H7 (cell line): ENCODE measurements at regions not wholly inside any gene's neighbourhood (a gene's known extent, or its start where the extent isn't known, plus 50 kb on each side); places are given as distances from the start of the nearest gene placed in this dataset.
"Not testable (repeated sequence)": the region's sequence is repeated elsewhere in the genome, so short reads cannot be mapped to it uniquely, and the experiment has no call there.

ENCODE experiments used
- DNase-seq: peaks from one replicate; pipeline ENCODE4 v3.0.0; 2012
- H3K27me3 ChIP-seq: 2 replicates; pipeline ENCODE4 v1.6.0; 2011; ENCODE audit warnings: mild to moderate bottlenecking, low read length; ENCODE audit not compliant: control insufficient read depth, insufficient read depth
- H3K36me3 ChIP-seq: replicated peaks from 2 replicates; pipeline ENCODE4 v1.5.1; 2011; ENCODE audit warnings: low read length; ENCODE audit not compliant: control insufficient read depth, insufficient read depth
- H3K4me3 ChIP-seq: 2 replicates; pipeline ENCODE4 v1.5.1; 2011; ENCODE audit warnings: low read depth, mild to moderate bottlenecking, control low read depth, low read length, moderate library complexity; ENCODE audit not compliant: insufficient read depth

- no peaks in the 10 kb centered on the region for H3K27me3 ChIP-seq
- no peaks in the 10 kb centered on the region for H3K36me3 ChIP-seq
- no peak for DNase-seq
- no peak overlapping the region for H3K4me3 ChIP-seq
These were observed 616.8 kb downstream of the RWDD3 start for GRCh38 chr1:95850763-95851162.

DNA sequence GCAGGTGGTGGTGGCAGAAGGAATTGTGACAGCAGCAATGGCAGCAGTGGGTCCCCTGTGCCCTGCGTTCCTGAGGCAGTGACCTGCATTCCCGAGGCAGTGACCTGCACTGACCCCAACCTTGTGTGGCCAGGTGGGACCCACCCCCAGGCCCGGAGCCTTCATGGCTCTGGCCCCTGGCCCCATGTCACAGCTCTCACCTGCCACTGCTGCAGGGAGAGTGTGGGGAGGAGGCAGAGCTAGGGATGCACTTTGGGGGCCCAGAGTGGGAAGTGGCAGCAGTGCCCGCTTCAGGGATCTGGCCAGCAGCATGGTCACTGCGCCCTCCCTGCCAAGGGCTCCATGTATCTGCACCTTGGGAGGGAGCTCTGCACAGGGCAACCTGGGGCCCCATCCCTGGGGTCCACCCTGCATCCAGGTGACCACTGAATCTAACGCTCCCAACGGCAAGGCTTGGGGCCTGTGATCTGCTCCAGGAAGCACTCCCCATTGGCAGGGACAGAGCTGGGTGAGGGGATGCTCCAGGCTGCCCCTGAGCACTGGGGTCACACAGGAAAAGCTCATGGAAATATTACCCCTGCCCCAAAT lies 618.6 kb downstream of the RWDD3 start:
- no peaks in the 10 kb centered on the region for H3K36me3 ChIP-seq
- no peak for DNase-seq
- H3K27me3 ChIP-seq = no peaks in the 10 kb centered on the region
- H3K4me3 ChIP-seq = no peak overlapping the region

- no peaks in the 10 kb centered on the region for H3K27me3 ChIP-seq
- H3K4me3 ChIP-seq = no peak overlapping the region
- H3K36me3 ChIP-seq = no peaks in the 10 kb centered on the region
- no peak for DNase-seq
These were observed 620.4 kb downstream of the RWDD3 start for GRCh38 chr1:95854457-95854856.

- no peaks in the 10 kb centered on the region for H3K27me3 ChIP-seq
- H3K4me3 ChIP-seq = no peak overlapping the region
- no peaks in the 10 kb centered on the region for H3K36me3 ChIP-seq
- no peak for DNase-seq
These were observed 629.1 kb downstream of the RWDD3 start for GRCh38 chr1:95863086-95863485.

DNA sequence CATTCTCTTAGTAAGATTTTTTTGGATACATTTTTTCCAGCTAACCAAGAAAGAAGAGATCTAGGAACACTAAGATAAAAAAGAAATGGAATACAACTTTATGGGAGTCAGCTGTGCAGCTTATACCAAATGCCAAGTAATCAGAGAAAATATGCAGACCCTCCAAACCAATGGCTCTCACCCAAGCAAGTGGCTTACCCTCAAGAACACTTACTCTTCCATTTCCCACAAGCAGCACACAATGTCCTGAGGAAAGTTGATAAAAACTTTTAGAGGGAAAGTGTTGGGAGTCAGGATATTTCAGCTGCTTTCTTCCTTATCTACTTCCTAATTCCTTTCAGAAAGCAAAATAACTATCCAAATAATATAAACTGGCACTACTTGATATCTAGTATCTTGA lies 631.8 kb downstream of the RWDD3 start:
- Histone ChIP-seq H3K36me3 (no peaks in the 10 kb centered on the region), H3K27me3 (no peaks in the 10 kb centered on the region), H3K4me3 (no peak overlapping the region)
- no peak for DNase-seq

- no peak for DNase-seq
- Histone ChIP-seq H3K4me3 (no peak overlapping the region), H3K27me3 (no peaks in the 10 kb centered on the region), H3K36me3 (no peaks in the 10 kb centered on the region)
These were observed 642.3 kb downstream of the RWDD3 start for GRCh38 chr1:95876276-95876675.

DNA sequence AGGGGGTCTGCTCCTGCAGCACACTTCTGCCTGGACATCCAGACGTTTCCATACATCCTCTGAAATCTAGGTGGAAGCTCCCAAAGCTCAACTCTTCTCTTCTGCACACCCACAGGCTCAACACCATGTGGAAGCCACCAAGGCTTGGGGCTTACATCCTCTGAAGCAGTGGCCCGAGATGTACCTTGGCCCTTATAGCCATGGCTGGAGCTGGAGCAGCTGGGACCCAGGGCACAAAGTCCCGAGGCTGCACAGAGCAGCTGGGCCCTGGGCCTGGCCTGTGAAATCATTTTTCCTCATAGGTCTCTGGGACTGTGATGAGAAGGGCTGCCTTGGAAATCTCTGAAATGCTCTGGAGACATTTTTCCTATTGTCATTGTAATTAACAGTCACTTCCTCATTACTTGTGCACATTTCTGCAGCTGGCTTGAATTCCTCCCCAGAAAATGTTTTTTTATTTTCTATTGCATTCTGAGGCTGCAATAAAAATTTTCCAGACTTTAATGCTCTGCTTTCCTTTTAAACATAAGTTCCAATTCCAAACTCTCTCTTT lies 645.6 kb downstream of the RWDD3 start:
- H3K27me3 ChIP-seq = no peaks in the 10 kb centered on the region
- no peaks in the 10 kb centered on the region for H3K36me3 ChIP-seq
- no peak for DNase-seq
- no peak overlapping the region for H3K4me3 ChIP-seq

DNA sequence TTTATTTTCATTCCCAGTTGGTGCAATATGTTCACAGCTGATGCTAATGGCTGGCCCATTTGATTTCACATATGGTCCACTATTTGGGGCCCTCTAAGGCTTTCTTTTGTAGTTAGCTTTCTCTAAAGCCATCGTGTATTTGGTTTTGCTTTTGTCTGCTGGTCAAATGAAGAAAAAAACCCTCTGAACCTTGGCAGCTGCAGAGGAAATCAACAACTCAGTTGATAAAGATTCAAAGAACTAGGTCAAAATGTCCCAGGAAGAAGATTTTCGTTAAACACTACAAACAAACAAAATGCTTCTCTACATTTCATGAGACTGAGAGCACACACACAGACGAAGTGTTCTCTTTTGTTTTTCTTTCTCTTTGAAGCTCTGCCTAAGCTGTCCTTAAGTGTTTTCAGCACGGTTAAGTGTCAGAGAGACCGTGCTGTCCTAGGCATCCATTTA lies 655.0 kb downstream of the RWDD3 start:
- no peaks in the 10 kb centered on the region for H3K27me3 ChIP-seq
- no peak overlapping the region for H3K4me3 ChIP-seq
- DNase-seq = no peak
- H3K36me3 ChIP-seq = no peaks in the 10 kb centered on the region

DNA sequence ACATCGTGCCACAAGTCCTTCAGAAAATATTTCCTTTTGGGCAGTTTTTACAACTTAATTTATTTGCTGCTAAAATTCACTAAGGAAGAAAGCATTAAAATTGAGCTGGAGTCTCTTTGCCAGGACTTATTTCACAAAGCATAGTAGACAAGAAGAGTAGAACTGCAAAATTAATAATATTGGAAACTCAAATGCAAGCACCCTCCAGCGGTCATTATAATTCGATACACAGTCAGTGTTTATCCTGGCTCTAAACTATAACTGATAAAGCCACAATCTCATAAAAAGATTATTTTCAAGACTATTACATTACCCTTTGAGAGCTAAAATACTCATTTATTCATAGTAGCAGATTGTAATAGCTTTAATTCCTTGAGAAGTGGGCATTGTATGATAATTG lies 655.4 kb downstream of the RWDD3 start:
- Histone ChIP-seq H3K27me3 (no peaks in the 10 kb centered on the region), H3K4me3 (no peak overlapping the region), H3K36me3 (no peaks in the 10 kb centered on the region)
- no peak for DNase-seq

GRCh38 chr1:95893921-95894320 lies 659.9 kb downstream of the RWDD3 start:
- H3K36me3 ChIP-seq = no peaks in the 10 kb centered on the region
- no peaks in the 10 kb centered on the region for H3K27me3 ChIP-seq
- no peak for DNase-seq
- H3K4me3 ChIP-seq = no peak overlapping the region

DNA sequence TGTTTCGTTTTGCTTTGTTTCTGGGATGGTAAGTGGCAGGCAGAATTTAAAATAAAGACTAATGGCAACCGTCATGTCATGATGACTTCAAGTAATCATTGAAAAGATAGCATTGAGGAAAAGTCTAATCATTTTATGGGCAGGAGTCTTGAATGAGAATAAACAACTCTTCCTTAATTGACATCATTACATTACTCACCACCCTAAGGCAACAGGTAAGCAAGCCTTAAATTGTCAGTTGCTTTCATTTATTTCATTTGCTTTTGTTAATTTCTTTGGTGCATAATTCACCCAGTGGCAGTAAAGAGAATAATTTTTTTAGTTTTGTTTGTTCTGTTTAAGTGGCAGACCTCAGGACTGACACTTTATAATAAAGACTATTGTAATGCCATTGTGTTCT lies 669.0 kb downstream of the RWDD3 start:
- DNase-seq = no peak
- H3K4me3 ChIP-seq = no peak overlapping the region

DNA sequence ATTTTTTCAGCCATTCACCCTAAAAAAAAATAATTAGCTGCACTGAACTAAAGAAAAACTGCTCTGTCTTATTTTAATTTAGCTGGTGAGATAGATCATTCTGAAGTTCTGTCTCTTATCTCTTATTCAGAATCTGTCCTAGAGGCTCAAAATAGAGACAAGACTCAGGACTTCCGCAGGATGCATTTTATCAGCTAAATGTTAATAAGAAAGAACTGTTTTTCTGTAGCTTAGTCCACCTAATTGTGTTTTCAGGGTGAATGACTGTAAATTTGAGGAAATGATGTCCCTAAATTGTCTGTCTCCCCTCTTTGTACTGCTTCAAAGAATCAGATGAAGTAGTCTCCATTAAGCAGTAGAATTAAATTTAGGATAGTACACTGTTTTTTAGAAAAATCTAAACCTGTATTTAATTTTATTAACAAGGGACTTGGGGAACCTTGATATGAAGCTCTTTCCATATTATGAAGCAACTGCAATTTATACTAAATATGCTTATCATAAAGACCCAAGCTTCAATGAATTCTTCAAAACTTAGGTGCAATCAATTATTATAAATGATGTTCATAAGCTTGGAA lies 671.9 kb downstream of the RWDD3 start:
- Histone ChIP-seq H3K36me3 (no peaks in the 10 kb centered on the region), H3K27me3 (no peaks in the 10 kb centered on the region), H3K4me3 (no peak overlapping the region)
- no peak for DNase-seq

More for the DNA sequence above, 669.0 kb downstream of the RWDD3 start:
- Histone ChIP-seq H3K36me3 (no peaks in the 10 kb centered on the region), H3K27me3 (no peaks in the 10 kb centered on the region)

- H3K36me3 ChIP-seq, DNase-seq, H3K27me3 ChIP-seq, H3K4me3 ChIP-seq: not testable (repeated sequence)
These were observed 677.7 kb downstream of the RWDD3 start for GRCh38 chr1:95911739-95912138.

GRCh38 chr1:95916616-95917015 lies 682.6 kb downstream of the RWDD3 start:
- Histone ChIP-seq H3K4me3 (no peak overlapping the region), H3K36me3 (no peaks in the 10 kb centered on the region), H3K27me3 (no peaks in the 10 kb centered on the region)
- no peak for DNase-seq

- Histone ChIP-seq H3K27me3 (no peaks in the 10 kb centered on the region), H3K36me3 (no peaks in the 10 kb centered on the region), H3K4me3 (no peak overlapping the region)
- DNase-seq = no peak
These were observed 690.7 kb downstream of the RWDD3 start for GRCh38 chr1:95924684-95925083.
